ENCODE measurements at regions not wholly inside any gene's neighbourhood (a gene's known extent, or its start where the extent isn't known, plus 50 kb on each side); places are given as distances from the start of the nearest gene placed in this dataset.

- no peaks in the 10 kb centered on the region for H3K27me3 ChIP-seq
- H3K9me3 ChIP-seq = no peaks in the 10 kb centered on the region
- H3K4me3 ChIP-seq (ENCODE audit: low read depth in 1 of 2, low read length in 1 of 2) = no peak overlapping the region
- no peaks in the 10 kb centered on the region for H3K36me3 ChIP-seq
- H3K4me1 ChIP-seq (ENCODE audit: control insufficient read depth in 1 of 2, insufficient read depth in 1 of 2, low read depth in 1 of 2, low read length in 1 of 2) = no peaks in the 10 kb centered on the region
- no peak for TF ChIP-seq CTCF (IDR thresholded peaks at IDR 0.05)
- no peak overlapping the region for H3K27ac ChIP-seq
These were observed 174.3 kb upstream of the ID4 start for GRCh38 chr6:19662911-19663310.

GRCh38 chr6:19663479-19663878, 173.7 kb upstream of the ID4 start:
- H3K27me3 ChIP-seq = no peaks in the 10 kb centered on the region
- H3K4me3 ChIP-seq (ENCODE audit: low read depth in 1 of 2, low read length in 1 of 2) = no peak overlapping the region
- TF ChIP-seq CTCF (IDR thresholded peaks at IDR 0.05) = no peak
- H3K36me3 ChIP-seq = no peaks in the 10 kb centered on the region
- no peak overlapping the region for H3K27ac ChIP-seq
- no peaks in the 10 kb centered on the region for H3K4me1 ChIP-seq (ENCODE audit: control insufficient read depth in 1 of 2, insufficient read depth in 1 of 2, low read depth in 1 of 2, low read length in 1 of 2)
- no peaks in the 10 kb centered on the region for H3K9me3 ChIP-seq

- TF ChIP-seq CTCF (IDR thresholded peaks at IDR 0.05) = no peak
- Histone ChIP-seq H3K4me3 (ENCODE audit: low read depth in 1 of 2, low read length in 1 of 2) (no peak overlapping the region), H3K27ac (no peak overlapping the region), H3K36me3 (no peaks in the 10 kb centered on the region), H3K27me3 (no peaks in the 10 kb centered on the region), H3K4me1 (ENCODE audit: control insufficient read depth in 1 of 2, insufficient read depth in 1 of 2, low read depth in 1 of 2, low read length in 1 of 2) (no peaks in the 10 kb centered on the region), H3K9me3 (no peaks in the 10 kb centered on the region)
These were observed 173.1 kb upstream of the ID4 start for GRCh38 chr6:19664050-19664449.

- Histone ChIP-seq H3K4me3 (ENCODE audit: low read depth in 1 of 2, low read length in 1 of 2) (no peak overlapping the region), H3K27me3 (no peaks in the 10 kb centered on the region), H3K4me1 (ENCODE audit: control insufficient read depth in 1 of 2, insufficient read depth in 1 of 2, low read depth in 1 of 2, low read length in 1 of 2) (no peaks in the 10 kb centered on the region), H3K27ac (no peak overlapping the region), H3K9me3 (no peaks in the 10 kb centered on the region), H3K36me3 (no peaks in the 10 kb centered on the region)
- no peak for TF ChIP-seq CTCF (IDR thresholded peaks at IDR 0.05)
These were observed 172.1 kb upstream of the ID4 start for GRCh38 chr6:19664878-19665612.

- H3K9me3 ChIP-seq = no peaks in the 10 kb centered on the region
- H3K36me3 ChIP-seq = no peaks in the 10 kb centered on the region
- no peaks in the 10 kb centered on the region for H3K27me3 ChIP-seq
- no peak overlapping the region for H3K27ac ChIP-seq
- H3K4me1 ChIP-seq (ENCODE audit: control insufficient read depth in 1 of 2, insufficient read depth in 1 of 2, low read depth in 1 of 2, low read length in 1 of 2) = no peaks in the 10 kb centered on the region
- TF ChIP-seq CTCF (IDR thresholded peaks at IDR 0.05) = no peak
- H3K4me3 ChIP-seq (ENCODE audit: low read depth in 1 of 2, low read length in 1 of 2) = no peak overlapping the region
These were observed 171.6 kb upstream of the ID4 start for GRCh38 chr6:19665613-19665909.

GRCh38 chr6:19668710-19669109, 168.5 kb upstream of the ID4 start:
- no peaks in the 10 kb centered on the region for H3K27me3 ChIP-seq
- no peak for TF ChIP-seq CTCF (IDR thresholded peaks at IDR 0.05)
- no peaks in the 10 kb centered on the region for H3K4me1 ChIP-seq (ENCODE audit: control insufficient read depth in 1 of 2, insufficient read depth in 1 of 2, low read depth in 1 of 2, low read length in 1 of 2)
- H3K27ac ChIP-seq = no peak overlapping the region
- no peak overlapping the region for H3K4me3 ChIP-seq (ENCODE audit: low read depth in 1 of 2, low read length in 1 of 2)
- H3K36me3 ChIP-seq = no peaks in the 10 kb centered on the region
- H3K9me3 ChIP-seq = no peaks in the 10 kb centered on the region
